ENCODE measurements at regions not wholly inside any gene's neighbourhood (a gene's known extent, or its start where the extent isn't known, plus 50 kb on each side); places are given as distances from the start of the nearest gene placed in this dataset.

GRCh38 chr5:130799015-130799414 is 366.0 kb downstream of the HINT1 start:
- Mint-ChIP-seq H3K27me3 (ENCODE audit: low read depth) (no peaks in the 10 kb centered on the region; the same call in 1 of the 2 replicates), H3K9me3 (peaks cover 3 to 6% of the 10 kb centered on the region in 2 experiments; a peak in 3 of 5 replicates), H3K36me3 (ENCODE audit: insufficient read depth in 1 of 3, low read depth in 3 of 3) (peaks cover 0 to 6% (median 4%) of the 10 kb centered on the region in 3 experiments; a peak in 3 of 7 replicates), H3K4me1 (peaks cover 0 to 4% of the 10 kb centered on the region in 2 experiments; a peak in 1 of 4 replicates), H3K4me3 (no peak overlapping the region), H3K27ac (no peak overlapping the region)
- Histone ChIP-seq H2BK12ac (ENCODE audit: insufficient read length, low read depth, low read length) (no peak overlapping the region), H2BK5ac (ENCODE audit: insufficient read length, low read length) (no peak overlapping the region), H4K5ac (ENCODE audit: insufficient read length, low read depth, low read length) (no peak overlapping the region), H3K56ac (ENCODE audit: insufficient read length, low read depth, low read length) (no peak overlapping the region), H3K23ac (ENCODE audit: insufficient read length, low read depth, low read length) (no peak overlapping the region), H2AK5ac (ENCODE audit: insufficient read length, low read length) (no peak overlapping the region), H3K27ac (ENCODE audit: insufficient read length, low read depth, low read length) (no peak overlapping the region), H3K79me2 (ENCODE audit: insufficient read depth, low read length) (no peaks in the 10 kb centered on the region), H2BK20ac (ENCODE audit: low read depth, low read length, poor library complexity, severe bottlenecking) (no peak overlapping the region), H4K91ac (ENCODE audit: insufficient read length, low read depth, low read length) (no peak overlapping the region), H3T11ph (ENCODE audit: low read length) (no peak overlapping the region), H2AFZ (ENCODE audit: low read length) (no peak overlapping the region), H3K4me2 (ENCODE audit: insufficient read depth, insufficient read length, low read length) (no peak overlapping the region), H3K18ac (ENCODE audit: insufficient read length, low read depth, low read length) (no peak overlapping the region), H3K4ac (ENCODE audit: low read depth, low read length) (no peak overlapping the region), H3K79me1 (ENCODE audit: insufficient read depth, low read depth, low read length, poor library complexity, severe bottlenecking) (no peaks in the 10 kb centered on the region), H3K23me2 (ENCODE audit: insufficient read length, low read depth, low read length, poor library complexity, severe bottlenecking) (no peaks in the 10 kb centered on the region), H3K27me3 (ENCODE audit: insufficient read depth, low read length) (no peaks in the 10 kb centered on the region), H3K9me3 (ENCODE audit: control insufficient read depth, low read depth, low read length) (no peaks in the 10 kb centered on the region), H2BK120ac (ENCODE audit: low read depth, low read length, poor library complexity, severe bottlenecking) (no peak overlapping the region), H3K9ac (ENCODE audit: extremely low read depth, insufficient read length, low read length) (no peak overlapping the region), H4K8ac (replicated peaks; ENCODE audit: insufficient read length, low read depth, low read length) (no peak overlapping the region), H3K14ac (ENCODE audit: insufficient read depth, low read length) (no peak overlapping the region), H4K20me1 (ENCODE audit: control insufficient read depth, insufficient read depth, insufficient read length) (no peaks in the 10 kb centered on the region), H2BK15ac (ENCODE audit: low read depth, low read length) (no peak overlapping the region), H3K4me1 (ENCODE audit: insufficient read depth, low read length) (no peaks in the 10 kb centered on the region)
- DNase-seq = no peak
- no peak for TF ChIP-seq CTCF (conservative IDR thresholded peaks at IDR 0.05)
